GM18505 (cell line): ENCODE measurements at regions not wholly inside any gene's neighbourhood (a gene's known extent, or its start where the extent isn't known, plus 50 kb on each side); places are given as distances from the start of the nearest gene placed in this dataset.
"Not testable (repeated sequence)": the region's sequence is repeated elsewhere in the genome, so short reads cannot be mapped to it uniquely, and the experiment has no call there.

Experiments used
- ATAC-seq: cut with Tn5 transposase; IDR thresholded peaks from one replicate; pipeline ENCODE4 v1.9.1; 2021; ENCODE audit not compliant: unreplicated experiment
- POLR2A ChIP-seq: IDR thresholded peaks from 4 replicates; pipeline ENCODE4 v1.6.1; 2011; ENCODE audit warnings: borderline replicate concordance; ENCODE audit not compliant: insufficient read depth, insufficient read length; ENCODE audit errors: extremely low read depth

DNA sequence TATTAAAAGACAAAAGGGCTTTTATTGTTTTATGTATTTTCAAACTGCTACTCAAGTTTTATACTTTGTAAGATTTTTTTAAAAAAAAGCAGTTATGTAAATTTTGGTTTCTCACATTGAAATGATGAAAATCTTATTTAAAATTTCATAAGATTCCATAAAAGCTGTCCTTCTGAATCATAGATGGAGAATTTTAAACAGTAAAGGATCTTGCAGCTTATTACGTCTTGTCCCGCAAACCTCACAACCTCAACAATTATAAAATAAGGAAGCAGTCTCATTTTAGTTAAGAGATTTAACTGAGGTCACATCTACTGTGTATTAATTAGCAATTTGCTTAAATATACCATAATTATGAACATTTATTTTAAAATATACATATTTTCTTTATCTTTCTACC, 581.0 kb upstream of the SPRY2 start:
- no peak for ATAC-seq
- no peak for TF ChIP-seq POLR2A

DNA sequence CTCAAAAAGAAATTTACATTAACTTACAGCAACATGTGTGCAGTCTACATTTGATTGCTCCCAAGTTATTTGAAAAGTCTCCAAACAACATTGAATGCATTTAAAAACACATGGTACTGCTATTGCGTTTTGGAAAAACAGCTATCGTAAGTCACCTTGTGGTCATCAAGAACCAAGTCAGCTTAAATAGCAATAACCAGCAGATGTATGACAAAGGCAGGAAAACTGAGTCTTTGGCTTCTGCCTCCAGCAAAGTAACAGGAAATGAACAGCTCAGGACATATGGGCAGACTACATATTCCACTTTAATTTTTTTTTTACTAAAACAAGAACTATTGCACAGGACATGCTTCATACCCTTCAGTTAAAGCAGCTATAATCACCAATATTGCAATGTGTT, 580.6 kb upstream of the SPRY2 start:
- no peak for TF ChIP-seq POLR2A
- no peak for ATAC-seq

DNA sequence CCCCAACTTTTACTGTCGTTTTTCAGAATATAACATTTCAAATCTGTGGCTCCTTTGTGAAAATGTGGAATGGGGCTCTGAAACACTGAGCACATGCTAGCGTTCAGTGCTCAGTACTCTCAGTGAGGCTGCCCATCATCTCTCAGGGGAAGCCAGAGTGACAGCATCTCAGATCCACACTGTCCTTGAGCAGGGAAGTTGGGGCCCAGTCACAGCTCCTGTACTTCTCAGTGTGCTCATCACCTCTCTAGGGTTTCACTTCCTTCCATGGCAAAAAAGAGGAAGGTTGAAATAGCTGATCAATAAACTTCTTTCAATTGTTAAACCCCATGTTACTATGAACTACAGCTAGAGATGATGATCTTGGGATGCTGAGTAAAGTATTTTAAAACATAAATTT, 565.9 kb upstream of the SPRY2 start:
- ATAC-seq, result no peak

DNA sequence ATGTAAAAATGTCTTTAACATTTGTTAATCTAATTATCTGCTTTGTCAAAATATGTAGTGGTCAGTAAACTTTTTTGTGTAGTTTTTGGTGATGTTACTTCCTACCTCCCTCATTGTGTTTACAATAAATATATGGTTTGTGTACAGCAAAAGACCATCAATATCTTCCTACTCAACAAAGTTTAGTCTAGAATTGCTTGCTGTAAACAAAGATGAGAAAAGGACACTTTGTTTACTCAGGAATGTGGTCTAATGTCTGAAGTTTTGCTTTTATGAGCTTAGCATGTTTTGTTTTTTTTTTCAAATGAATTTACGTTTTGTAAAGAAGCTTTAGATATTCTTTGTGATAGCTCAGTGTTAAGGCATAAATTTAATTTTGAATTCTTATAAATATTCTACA, 563.5 kb upstream of the SPRY2 start:
- no peak for ATAC-seq
- no peak for TF ChIP-seq POLR2A

More for the DNA sequence above, 565.9 kb upstream of the SPRY2 start:
- no peak for TF ChIP-seq POLR2A

DNA sequence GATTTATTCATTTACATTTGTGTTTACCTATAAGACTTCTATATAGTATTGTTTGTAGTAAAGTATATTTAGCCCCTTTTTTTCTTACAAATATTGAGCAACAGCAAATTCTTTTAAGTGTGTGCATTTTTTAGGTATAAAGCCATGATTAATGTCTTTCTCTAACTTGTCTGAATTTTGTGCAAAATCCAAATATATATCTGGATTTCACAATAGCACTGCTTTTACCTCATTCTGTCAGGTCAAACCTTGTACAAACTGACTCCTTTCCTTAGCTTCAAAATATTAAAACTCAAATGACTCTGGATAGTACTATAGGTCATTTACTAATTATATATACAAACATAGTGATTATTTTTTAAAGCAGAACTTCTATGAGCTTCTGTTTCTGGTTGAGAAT, 563.0 kb upstream of the SPRY2 start:
- no peak for ATAC-seq
- TF ChIP-seq POLR2A, result no peak

DNA sequence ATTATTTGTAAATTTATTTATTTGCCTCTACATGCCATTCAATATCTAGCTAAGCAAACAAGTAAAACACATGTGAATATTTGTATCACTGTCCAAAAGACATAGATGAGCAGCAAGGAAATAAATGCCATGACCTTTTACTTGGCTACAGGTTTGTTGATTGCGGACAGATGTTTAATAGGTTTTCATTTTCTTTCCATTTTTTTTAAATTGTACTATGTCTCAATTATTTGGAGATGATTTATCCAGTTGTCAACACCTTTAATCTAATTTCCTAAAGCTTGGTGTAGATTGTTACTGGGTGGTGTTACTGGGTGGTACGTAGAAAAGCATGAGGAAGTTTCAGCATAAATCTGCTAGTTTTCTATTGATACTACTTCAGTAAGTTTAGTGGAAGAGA, 560.6 kb upstream of the SPRY2 start:
- no peak for ATAC-seq
- no peak for TF ChIP-seq POLR2A

DNA sequence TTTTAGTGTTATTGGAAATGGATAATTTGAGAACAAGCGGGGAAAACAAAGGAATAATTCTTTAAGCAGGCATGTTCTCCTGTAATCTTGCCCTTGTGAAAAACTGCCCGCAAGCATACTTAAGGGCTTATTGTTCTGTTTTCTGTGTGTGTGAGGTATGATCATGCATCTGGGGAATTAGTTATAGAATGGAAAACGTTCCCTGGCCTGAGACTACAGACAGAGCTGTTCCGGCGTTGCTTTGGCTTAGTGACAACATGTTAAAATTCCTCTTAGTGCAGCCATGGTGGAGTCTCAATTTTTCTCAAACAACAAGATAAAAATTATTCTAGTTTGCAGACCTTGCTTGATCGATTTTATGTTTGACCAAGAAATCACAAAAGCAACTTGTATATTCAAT, 560.2 kb upstream of the SPRY2 start:
- no peak for ATAC-seq
- TF ChIP-seq POLR2A, result no peak

DNA sequence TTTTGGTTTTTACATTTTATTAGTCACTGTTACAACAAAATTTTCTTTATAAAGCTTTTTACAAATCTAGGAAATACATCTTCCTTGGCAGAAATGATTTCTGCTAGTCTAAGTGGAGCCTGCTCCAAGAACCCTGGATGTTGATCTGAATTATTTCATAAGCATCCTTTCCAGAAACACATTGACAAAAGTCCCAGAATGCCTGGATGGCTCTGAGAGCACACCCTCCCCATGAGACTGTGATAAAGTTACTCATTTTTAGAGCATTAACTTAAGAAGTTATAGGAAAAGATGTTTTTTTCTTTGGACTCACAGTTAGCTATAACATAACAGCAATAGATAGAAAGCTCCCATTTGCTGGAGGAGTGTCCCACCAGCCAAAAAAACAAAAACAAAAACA, 559.6 kb upstream of the SPRY2 start:
- ATAC-seq, result no peak
- no peak for TF ChIP-seq POLR2A

DNA sequence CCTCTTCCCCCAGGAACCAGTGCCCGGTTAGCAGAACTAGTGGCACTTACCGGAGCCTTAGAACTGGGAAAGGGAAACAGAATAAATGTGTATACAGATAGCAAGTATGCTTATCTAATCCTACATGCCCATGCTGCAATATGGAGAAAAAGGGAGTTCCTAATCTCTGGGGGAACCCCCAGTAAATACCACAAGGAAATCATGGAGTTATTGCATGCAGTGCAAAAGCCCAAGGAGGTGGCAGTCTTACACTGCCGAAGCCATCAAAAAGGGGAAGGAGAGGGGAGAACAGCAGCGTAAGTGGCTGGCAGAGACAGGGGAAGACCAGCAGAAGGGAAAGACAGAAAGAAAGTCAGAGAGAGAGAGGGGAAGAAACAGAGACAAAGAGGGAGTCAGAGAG, 556.7 kb upstream of the SPRY2 start:
- ATAC-seq, result not testable (repeated sequence)

DNA sequence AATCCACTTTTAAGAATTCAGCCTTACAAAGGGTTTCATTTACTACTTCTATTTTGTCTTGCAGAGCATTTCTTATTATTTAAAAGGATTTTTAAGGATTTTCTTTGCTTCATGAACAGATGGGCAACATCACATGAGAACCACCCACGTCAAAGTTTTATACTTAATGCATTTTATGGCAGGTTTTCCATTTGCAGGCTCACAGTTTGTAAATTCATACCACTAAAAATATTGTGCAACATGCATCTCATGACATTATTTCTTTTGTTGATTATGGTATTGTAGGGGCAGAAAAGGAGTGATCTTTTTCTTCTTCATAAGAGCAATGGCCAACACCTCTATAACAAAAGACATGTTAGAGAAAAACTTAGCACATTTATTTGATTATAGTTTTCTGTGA, 554.0 kb upstream of the SPRY2 start:
- ATAC-seq, result no peak
- no peak for TF ChIP-seq POLR2A

DNA sequence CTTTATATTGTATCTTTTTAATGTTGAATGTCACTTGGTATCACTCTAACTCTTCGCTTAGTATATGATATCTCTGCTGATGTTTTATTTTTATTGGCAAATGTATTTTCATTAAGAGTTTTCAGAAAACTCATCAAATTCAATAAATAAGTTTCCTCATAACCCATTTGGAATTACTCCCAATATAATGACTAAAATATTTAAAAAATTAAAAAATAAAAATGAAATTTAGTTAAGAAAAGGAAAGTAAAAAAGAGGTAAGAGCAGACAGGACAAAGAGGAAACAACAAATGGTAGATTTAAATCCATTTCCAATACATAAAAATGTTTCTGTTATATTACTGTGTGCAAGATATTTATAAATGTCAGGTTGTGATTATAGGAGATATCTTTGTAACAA, 548.9 kb upstream of the SPRY2 start:
- no peak for TF ChIP-seq POLR2A
- no peak for ATAC-seq

DNA sequence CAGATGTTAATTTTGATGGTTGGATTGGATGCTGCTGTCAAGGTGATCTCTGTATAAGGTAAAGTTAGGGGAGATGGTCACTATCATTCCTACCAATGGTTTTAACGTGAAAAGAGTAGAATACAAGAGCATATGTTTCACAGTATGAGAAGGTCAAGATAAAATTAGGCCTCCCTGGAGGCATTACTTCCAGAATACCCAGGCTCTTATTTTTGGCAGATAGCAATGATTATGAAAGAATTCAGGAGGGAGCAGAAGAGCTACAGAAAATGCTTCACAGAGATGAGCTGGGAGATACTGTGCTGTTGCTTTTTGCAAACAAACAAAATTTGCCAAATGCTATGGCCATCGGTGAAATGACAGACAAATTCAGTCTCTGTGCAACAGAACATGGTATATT, 547.5 kb upstream of the SPRY2 start:
- ATAC-seq, result no peak
- no peak for TF ChIP-seq POLR2A

DNA sequence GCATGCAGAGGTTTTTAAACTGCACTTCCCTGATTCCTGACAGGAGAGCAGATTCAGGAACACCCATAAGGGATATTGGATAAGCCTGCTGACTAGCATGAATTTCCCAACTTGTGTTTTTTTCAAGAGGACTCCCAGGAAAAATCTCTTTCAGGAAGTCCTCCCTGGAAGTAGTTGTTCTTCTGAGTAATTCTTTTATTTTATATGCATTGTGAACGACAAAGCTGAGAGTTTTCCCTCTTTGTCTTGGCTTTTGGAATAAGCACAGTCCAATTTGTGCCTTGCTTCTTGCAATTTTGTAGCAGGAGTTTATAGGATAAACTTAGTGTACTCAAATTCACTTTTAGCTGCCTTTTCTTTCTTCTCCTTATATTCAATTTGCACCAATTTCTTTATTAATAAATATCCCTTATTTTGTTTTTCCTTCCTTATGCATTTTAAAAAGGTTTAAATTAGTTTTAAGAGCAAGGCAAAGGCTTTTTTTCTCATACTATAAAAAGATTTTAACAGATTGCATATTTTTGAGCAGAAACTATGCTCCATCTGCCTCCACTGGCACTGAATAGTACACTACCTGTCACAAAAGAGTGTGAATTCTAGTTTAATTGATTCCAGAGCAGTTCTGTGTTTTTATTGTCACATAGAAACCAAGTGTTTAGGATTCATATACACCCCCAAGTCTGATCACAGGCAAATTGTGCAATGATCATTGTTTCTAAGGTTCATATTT, 543.3 kb upstream of the SPRY2 start:
- ATAC-seq, result no peak
- no peak for TF ChIP-seq POLR2A

DNA sequence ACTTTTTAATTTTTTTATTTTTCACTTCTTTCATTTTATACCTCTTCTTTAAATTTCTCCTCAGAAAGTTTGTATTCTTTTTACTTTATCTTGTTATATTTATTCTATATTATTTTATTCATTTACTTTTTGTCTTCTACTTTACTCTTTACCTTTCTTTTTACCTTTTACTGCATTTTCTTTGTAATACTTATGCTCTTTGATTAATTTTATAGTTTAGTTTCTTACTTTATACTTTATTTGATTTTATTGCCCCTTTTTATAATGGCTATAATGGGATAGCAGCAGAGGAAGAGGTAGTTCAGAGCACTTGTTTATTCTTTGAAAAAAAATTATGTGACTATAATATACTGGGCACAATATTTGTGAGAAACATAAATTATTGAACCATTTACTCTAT, 542.6 kb upstream of the SPRY2 start:
- TF ChIP-seq POLR2A, result no peak
- ATAC-seq, result no peak

DNA sequence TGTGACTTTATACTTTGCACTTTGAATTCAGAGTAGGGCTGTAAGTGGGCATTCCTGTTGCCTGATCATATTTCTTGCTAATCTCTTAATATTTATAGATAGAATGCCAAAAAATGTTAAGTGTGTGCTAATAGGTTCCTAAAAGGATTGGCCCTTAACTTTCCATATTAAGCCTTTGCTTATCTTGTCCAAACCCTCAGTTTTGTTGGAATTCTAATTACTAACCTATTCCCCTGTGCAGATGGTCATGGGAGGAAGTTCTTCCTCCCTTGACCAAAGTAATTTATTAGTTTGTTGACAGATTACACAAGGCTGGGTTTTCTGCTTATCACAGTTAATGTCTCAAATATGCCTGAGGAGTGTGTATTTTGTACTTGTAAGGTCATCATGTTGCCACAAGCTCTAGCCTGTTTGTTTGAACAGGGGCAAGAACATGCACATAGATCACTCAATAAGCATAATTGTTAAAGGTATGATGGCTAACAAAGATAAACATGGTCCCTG, 541.1 kb upstream of the SPRY2 start:
- no peak for ATAC-seq
- TF ChIP-seq POLR2A, result no peak
